BJ (cell line): ENCODE measurements at regions not wholly inside any gene's neighbourhood (a gene's known extent, or its start where the extent isn't known, plus 50 kb on each side); places are given as distances from the start of the nearest gene placed in this dataset.

Source experiments
- CTCF ChIA-PET: fragments of 350-600 bp; formaldehyde crosslinking; extraction: SDS; loops from one replicate; lab custom pipeline; 2021; ENCODE audit warnings: antibody characterized with exemption, inconsistent platforms; lab: Yijun Ruan, JAX
- POLR2A ChIA-PET: fragments of 300-600 bp; sonication (Branson Sonifier 250); formaldehyde crosslinking; extraction: SDS; loops from one replicate; lab custom pipeline; 2021; ENCODE audit warnings: antibody characterized with exemption; lab: Charles Lee
- DNase-seq: peaks from one replicate; pipeline ENCODE4 v3.0.0-alpha.2; 2011; ENCODE audit warnings: low read depth
- H3K27me3 ChIP-seq: 2 replicates; pipeline ENCODE4 v1.6.0; 2011; ENCODE audit warnings: low read length; ENCODE audit not compliant: control insufficient read depth, insufficient read depth
- H3K36me3 ChIP-seq: 2 replicates; pipeline ENCODE4 v1.5.1; 2011; ENCODE audit warnings: low read length; ENCODE audit not compliant: control insufficient read depth, insufficient read depth
- H3K4me3 ChIP-seq: 2 replicates; pipeline ENCODE4 v1.5.1; 2011; ENCODE audit warnings: low read depth, mild to moderate bottlenecking, control low read depth, low read length
- TF ChIP-seq, protein P1 (sequence below): IDR thresholded peaks from 2 replicates; pipeline ENCODE4 v1.5.1; 2011; ENCODE audit warnings: low read depth, mild to moderate bottlenecking, control low read depth, inconsistent platforms, low read length, moderate library complexity; ENCODE audit not compliant: insufficient read depth

DNA sequence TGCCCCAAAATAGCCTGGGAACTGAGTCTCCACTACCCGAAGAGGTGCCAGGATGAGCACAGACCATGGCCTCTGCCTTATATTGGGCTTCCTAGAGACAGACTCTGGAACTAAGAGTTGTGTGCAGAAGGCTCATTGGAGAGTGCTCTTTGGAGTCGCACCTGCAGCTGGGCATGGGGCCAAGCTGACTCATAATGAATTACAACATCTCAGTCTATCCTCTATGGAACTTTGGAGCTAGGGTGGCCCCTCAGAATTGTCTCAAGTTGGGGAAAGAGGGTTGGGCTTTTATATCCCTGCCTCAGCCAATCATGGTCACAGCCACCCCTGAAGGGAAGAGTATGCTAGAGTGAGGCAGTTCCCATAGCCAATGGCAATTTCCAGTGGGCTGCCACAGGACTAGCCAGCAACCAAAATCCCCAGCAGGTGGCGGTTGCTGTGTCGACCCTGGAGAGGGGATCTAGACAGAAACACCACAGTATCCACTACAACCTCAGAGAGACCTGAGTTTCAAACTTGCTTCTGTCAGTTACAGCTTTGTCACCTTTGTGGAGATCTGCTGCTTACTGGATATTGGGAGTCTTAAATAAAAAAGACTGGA is 93.8 kb downstream of the DMRTA2 start:
- Histone ChIP-seq H3K4me3 (no peak overlapping the region), H3K36me3 (no peaks in the 10 kb centered on the region), H3K27me3 (no peaks in the 10 kb centered on the region; the same call in 1 of the 2 replicates)
- no peak for DNase-seq
- POLR2A ChIA-PET: no interaction called here
- TF ChIP-seq, protein P1, sequence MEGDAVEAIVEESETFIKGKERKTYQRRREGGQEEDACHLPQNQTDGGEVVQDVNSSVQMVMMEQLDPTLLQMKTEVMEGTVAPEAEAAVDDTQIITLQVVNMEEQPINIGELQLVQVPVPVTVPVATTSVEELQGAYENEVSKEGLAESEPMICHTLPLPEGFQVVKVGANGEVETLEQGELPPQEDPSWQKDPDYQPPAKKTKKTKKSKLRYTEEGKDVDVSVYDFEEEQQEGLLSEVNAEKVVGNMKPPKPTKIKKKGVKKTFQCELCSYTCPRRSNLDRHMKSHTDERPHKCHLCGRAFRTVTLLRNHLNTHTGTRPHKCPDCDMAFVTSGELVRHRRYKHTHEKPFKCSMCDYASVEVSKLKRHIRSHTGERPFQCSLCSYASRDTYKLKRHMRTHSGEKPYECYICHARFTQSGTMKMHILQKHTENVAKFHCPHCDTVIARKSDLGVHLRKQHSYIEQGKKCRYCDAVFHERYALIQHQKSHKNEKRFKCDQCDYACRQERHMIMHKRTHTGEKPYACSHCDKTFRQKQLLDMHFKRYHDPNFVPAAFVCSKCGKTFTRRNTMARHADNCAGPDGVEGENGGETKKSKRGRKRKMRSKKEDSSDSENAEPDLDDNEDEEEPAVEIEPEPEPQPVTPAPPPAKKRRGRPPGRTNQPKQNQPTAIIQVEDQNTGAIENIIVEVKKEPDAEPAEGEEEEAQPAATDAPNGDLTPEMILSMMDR: no peak
- CTCF ChIA-PET: no interaction called here

DNA sequence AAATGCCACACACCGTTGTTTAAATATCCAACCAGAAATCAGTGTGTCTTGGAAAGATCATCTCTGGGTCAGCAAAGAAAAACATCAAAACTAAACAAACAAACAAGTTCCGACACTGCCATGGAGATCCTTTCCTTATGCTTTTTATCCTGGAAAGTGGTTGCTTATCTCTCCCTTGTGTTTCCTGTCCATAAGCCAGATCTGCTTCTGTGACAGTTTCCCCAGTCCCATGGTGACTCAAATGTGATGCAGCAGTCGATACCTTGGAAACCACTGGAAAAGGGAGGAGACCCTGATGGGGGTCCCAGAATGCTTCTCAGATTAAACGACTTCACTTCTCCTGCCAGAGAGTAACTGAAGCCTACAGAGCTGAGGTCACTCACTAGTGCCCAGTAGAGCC is 94.7 kb downstream of the DMRTA2 start:
- ChIA-PET CTCF (no interaction called here), POLR2A (no interaction called here)
- TF ChIP-seq, protein P1: no peak
- DNase-seq: no peak
- H3K27me3 ChIP-seq: no peaks in the 10 kb centered on the region; the same call in 1 of the 2 replicates
- H3K36me3 ChIP-seq: no peaks in the 10 kb centered on the region
- no peak overlapping the region for H3K4me3 ChIP-seq

DNA sequence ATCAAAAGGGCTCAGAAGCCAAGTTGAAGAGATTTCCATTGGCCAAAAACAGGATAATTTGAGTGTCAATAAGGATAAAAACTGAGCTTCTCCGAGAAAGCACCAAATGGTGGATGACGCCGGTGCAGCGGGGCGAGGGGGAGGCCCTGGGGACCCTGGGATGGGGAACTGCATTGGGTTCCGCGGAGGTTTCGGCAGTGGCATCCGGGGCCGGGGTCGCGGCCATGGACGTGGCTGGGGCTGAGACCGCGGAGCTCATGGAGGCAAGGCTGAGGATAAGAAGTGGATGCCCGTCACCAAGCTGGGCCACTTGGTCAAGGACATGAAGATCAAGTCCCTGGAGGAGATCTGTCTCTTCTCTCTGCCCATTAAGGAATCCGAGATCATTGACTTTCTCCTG is 97.2 kb downstream of the DMRTA2 start:
- H3K36me3 ChIP-seq: no peaks in the 10 kb centered on the region
- no peak for DNase-seq
- TF ChIP-seq, protein P1: no peak
- ChIA-PET POLR2A (no interaction called here), CTCF (interaction anchor here (1.4 kb wide), 1 partner anchor 7 kb away, joined by 5 read pairs; no protein-coding TSS in a partner anchor)
- no peak overlapping the region for H3K4me3 ChIP-seq
- H3K27me3 ChIP-seq: no peaks in the 10 kb centered on the region

DNA sequence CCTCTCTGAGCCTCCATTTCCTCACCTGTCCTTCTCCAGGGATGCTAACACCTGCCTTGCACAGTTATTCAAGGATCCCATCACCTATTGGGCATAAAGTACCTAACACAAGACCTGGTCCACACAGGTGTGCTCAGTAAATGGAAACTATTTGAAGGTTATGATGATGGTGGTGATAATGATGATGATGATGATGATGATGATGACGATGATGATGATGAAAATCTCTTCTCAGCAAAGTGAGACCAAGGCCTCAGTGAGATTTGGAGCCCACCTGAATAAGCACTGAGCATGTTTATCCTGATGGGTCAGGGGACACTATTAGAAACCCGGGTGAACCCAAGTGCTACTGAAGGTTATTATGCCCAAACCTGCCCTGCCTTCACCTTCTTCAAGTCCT is 100.7 kb downstream of the DMRTA2 start:
- Histone ChIP-seq H3K36me3 (no peaks in the 10 kb centered on the region), H3K27me3 (no peaks in the 10 kb centered on the region), H3K4me3 (no peak overlapping the region)
- TF ChIP-seq, protein P1: no peak
- DNase-seq: no peak
- CTCF ChIA-PET: no interaction called here
- POLR2A ChIA-PET: no interaction called here

DNA sequence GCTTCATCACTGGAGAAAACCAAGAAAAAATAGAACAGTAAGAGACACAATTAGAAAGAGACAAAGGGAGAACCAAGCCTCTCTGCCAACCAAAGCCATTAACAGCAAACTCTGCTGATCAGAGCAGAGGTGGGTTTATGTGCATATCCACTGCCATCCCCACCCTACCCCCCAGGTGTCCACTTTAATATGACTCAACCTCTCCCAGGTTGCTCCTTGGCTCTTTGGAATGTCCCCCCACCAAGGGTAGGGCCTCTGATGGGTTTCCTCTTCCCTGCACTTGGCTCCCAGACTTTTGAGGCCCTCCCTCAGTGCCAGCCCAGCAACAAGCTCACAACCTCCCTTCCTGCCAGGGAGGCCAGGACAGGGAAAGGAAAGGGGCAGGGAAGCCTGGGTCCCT is 104.8 kb downstream of the DMRTA2 start:
- POLR2A ChIA-PET: no interaction called here
- CTCF ChIA-PET: interaction anchor here (0.6 kb wide), 1 partner anchor 1041 kb away, joined by 6 read pairs; no protein-coding TSS in a partner anchor
- no peak for DNase-seq

More for the DNA sequence above, 104.8 kb downstream of the DMRTA2 start:
- Histone ChIP-seq H3K27me3 (no peaks in the 10 kb centered on the region), H3K4me3 (no peak overlapping the region), H3K36me3 (no peaks in the 10 kb centered on the region)
- TF ChIP-seq, protein P1: no peak
